ENCODE measurements at regions not wholly inside any gene's neighbourhood (a gene's known extent, or its start where the extent isn't known, plus 50 kb on each side); places are given as distances from the start of the nearest gene placed in this dataset.

DNA sequence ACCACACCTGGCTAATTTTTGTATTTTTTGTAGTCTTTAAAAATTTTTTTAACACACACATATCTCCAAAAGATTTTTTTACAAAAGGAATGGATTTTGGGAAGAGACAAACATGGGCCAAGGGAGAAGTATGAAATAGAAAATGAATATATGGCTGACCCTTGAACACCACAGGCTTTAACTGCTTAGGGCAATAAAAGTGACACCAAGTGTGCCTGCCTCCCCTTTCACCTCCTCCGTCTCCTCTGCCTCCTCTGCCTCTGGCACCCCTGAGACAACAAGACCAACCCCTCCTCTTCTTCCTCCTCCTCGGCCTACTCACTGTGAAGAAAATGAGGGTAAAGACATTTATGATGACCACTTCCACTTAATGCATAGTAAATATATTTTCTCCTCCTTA is 483.9 kb downstream of the KDM4C start:
- intact Hi-C loops (cut with DNase I, micrococcal nuclease), result no loop called here
- ATAC-seq, result no peak
- DNase-seq, result no peak
- no peak overlapping the region for H3K27ac Mint-ChIP-seq
- H3K4me3 Mint-ChIP-seq, result no peak overlapping the region
- peaks cover 2% of the 10 kb centered on the region for H3K9me3 Mint-ChIP-seq (ENCODE audit: low read depth)
- H3K36me3 Mint-ChIP-seq (ENCODE audit: low read depth), result no peaks in the 10 kb centered on the region
- no peaks in the 10 kb centered on the region for H3K27me3 Mint-ChIP-seq
- POLR2A ChIA-PET, result no interaction called here
- CTCF ChIA-PET, result interaction anchor here (1.0 to 1.9 kb wide), 2 partner anchors 10 to 16 kb away, joined by 4 to 7 read pairs; no protein-coding TSS in a partner anchor
- H3K4me1 Mint-ChIP-seq, result no peaks in the 10 kb centered on the region

DNA sequence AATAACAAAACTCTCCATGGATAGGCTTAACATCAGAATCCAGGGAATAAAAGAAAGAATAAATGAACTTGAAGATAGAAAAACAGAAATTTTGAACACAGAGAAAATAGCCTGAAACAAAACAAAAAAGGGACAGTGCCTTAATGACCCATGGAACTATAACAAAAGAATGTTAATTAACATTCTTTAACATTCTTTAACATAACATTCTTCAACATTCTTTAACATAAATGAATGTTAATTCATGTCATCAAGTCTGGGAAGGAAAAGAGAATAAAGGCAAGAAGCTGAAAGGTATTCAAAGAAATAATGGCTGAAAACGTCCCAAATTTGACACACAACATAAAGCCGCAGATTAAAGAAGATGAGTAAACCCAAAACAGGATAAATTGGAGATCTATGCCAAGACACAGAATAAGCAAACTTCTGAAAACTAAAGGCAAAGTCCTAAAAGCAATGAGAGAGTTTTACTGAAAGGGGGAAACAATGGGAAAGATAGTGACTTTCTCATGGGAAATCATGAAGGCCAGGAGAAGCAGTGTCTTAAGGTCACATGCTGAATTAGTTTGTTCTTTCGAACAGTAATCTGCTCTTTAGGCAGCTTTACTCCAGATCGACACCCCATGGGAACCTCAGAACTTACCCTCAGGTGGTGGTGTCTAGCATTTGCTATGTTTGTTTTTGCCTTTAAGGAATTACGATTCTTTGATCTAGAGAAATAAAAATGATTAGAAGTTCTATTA is 483.0 kb downstream of the KDM4C start:
- no peak for ATAC-seq
- Mint-ChIP-seq H3K27ac (no peak overlapping the region), H3K4me1 (no peaks in the 10 kb centered on the region), H3K9me3 (ENCODE audit: low read depth) (peaks cover 2% of the 10 kb centered on the region), H3K36me3 (ENCODE audit: low read depth) (no peaks in the 10 kb centered on the region), H3K27me3 (no peaks in the 10 kb centered on the region), H3K4me3 (no peak overlapping the region)
- CTCF ChIA-PET, result interaction anchor here (0.7 to 1.0 kb wide), 2 partner anchors 17 to 620 kb away, joined by 3 to 4 read pairs; no protein-coding TSS in a partner anchor
- POLR2A ChIA-PET, result no interaction called here
- DNase-seq, result no peak
- intact Hi-C loops (cut with DNase I, micrococcal nuclease), result no loop called here

DNA sequence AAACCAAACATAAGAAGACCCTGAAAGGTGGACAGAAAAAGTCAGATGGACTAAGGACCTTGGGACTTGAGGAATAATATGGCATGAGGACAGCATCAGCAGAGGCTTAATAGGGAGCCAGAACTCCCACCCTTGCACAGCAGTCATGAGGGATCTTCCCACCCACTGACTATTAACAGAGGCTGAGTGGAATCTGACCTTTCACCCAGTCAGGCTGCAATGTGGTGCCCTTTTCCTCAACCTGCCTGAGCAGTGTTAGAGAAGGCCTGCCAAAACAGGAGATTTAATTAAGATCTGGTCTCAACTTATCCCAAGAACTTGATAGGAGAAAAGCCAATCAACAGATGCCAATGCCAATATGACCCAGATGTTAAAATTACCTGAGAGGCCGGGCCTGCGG is 481.9 kb downstream of the KDM4C start:
- Mint-ChIP-seq H3K27ac (no peak overlapping the region), H3K4me3 (no peak overlapping the region), H3K4me1 (no peaks in the 10 kb centered on the region), H3K9me3 (ENCODE audit: low read depth) (peaks cover 2% of the 10 kb centered on the region), H3K36me3 (ENCODE audit: low read depth) (no peaks in the 10 kb centered on the region), H3K27me3 (peaks cover 3% of the 10 kb centered on the region)
- ATAC-seq (no peak), DNase-seq (no peak)
- POLR2A ChIA-PET, result no interaction called here
- CTCF ChIA-PET, result no interaction called here
- intact Hi-C loops (cut with DNase I, micrococcal nuclease), result loop anchor here in 1 of 2 experiments (10.0 kb wide), 1 partner anchor 415 kb away; no protein-coding TSS in a partner anchor

DNA sequence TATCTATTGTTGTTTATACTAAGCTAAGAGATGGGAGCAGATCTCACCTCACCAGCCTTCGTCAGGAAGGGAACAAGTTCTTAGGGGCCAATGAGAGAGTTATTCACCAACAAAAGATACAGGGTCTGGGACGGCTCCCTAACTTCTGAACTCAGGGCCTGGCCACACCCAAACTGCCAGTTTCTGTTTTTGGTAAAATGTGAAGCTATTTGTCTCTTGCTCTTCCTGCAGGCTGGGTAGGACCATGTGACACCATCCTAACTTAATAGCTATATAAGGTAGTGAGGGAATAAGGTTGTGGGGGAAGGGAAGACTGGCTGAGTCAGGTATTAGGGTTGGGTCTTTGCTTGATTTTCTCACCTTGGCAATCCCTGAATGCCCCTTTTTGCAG is 480.5 kb downstream of the KDM4C start:
- no peak for DNase-seq

DNA sequence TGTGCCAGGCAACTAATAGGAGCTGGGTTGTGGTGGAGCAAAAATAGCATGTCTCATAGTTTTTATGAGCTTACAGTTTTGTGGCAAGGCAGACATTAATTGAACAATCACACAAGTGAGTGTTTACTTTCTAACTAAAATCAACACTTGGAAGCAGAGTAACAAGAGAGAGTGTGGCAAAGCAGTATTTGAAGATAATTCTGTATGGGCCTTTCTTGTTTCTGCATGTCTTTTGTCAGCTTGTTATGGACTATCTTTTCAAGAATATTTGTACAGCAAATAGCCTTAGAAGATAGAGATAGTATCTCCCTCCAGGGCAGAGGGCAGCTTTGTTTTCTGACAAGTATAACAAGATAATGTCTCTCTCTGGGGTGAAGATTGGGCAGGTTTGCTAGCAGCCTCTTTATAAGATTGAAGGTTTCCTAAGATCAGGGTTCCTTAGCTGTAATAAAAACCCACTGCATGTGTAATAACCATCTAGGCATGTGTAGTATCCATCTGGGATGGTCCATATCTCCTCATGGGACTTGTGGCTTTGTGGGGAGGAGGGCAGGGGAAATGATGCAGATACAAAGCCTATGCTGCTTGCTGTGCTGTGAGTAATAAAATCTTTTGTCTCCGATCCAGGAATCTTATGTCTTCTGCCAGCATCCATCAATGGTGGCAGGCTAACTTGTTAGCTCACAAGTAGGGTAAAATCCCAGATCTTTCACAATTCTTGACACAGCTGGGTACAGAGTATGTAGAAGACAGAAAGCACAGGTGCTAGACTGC is 479.9 kb downstream of the KDM4C start:
- intact Hi-C loops (cut with DNase I, micrococcal nuclease), result loop anchor here in 1 of 2 experiments (10.0 kb wide), 1 partner anchor 413 kb away; no protein-coding TSS in a partner anchor
- DNase-seq, result no peak
- CTCF ChIA-PET, result interaction anchor here (1.2 kb wide), 1 partner anchor 297 kb away, joined by 3 read pairs; no protein-coding TSS in a partner anchor
- Mint-ChIP-seq H3K36me3 (ENCODE audit: low read depth) (no peaks in the 10 kb centered on the region), H3K4me1 (no peaks in the 10 kb centered on the region), H3K27me3 (peaks cover 4% of the 10 kb centered on the region), H3K9me3 (ENCODE audit: low read depth) (peaks cover 2% of the 10 kb centered on the region), H3K27ac (no peak overlapping the region), H3K4me3 (no peak overlapping the region)
- no peak for ATAC-seq
- POLR2A ChIA-PET, result no interaction called here

More for the DNA sequence above, 480.5 kb downstream of the KDM4C start:
- Mint-ChIP-seq H3K27ac (no peak overlapping the region), H3K4me3 (no peak overlapping the region), H3K27me3 (peaks cover 3% of the 10 kb centered on the region), H3K4me1 (no peaks in the 10 kb centered on the region), H3K9me3 (ENCODE audit: low read depth) (peaks cover 2% of the 10 kb centered on the region), H3K36me3 (ENCODE audit: low read depth) (no peaks in the 10 kb centered on the region)
- POLR2A ChIA-PET, result no interaction called here
- CTCF ChIA-PET, result interaction anchor here (1.2 kb wide), 1 partner anchor 296 kb away, joined by 3 read pairs; no protein-coding TSS in a partner anchor
- no peak for ATAC-seq
- intact Hi-C loops (cut with DNase I, micrococcal nuclease), result loop anchor here in 1 of 2 experiments (10.0 kb wide), 1 partner anchor 413 kb away; no protein-coding TSS in a partner anchor

DNA sequence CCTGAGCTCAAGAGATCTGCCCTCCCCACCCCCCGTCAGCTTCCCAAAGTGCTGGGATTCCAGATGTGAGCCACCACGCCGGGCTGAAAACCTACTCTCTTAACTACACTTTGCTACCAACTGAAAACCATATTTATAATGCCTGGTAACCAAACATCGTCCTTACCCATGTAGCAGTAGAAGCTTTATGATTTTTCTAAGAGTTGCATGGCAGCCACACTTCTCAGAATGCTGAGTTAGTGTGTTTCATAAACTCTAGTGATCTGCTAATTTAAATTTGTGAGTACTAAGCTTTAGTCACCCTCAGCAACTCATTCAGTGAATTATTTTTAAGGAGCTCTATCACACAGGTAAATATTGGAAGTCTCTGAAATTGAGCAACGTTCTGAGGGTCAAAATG is 478.4 kb downstream of the KDM4C start:
- POLR2A ChIA-PET, result no interaction called here
- intact Hi-C loops (cut with DNase I, micrococcal nuclease), result loop anchor here in 1 of 2 experiments (10.0 kb wide), 1 partner anchor 411 kb away; no protein-coding TSS in a partner anchor
- CTCF ChIA-PET, result interaction anchor here (1.0 kb wide), 1 partner anchor 949 kb away, joined by 3 read pairs; no protein-coding TSS in a partner anchor
- Mint-ChIP-seq H3K4me3 (no peak overlapping the region), H3K27me3 (peaks cover 7% of the 10 kb centered on the region), H3K4me1 (no peaks in the 10 kb centered on the region), H3K27ac (no peak overlapping the region), H3K9me3 (ENCODE audit: low read depth) (peaks cover 2% of the 10 kb centered on the region), H3K36me3 (ENCODE audit: low read depth) (no peaks in the 10 kb centered on the region)
- no peak for ATAC-seq
- DNase-seq, result no peak

DNA sequence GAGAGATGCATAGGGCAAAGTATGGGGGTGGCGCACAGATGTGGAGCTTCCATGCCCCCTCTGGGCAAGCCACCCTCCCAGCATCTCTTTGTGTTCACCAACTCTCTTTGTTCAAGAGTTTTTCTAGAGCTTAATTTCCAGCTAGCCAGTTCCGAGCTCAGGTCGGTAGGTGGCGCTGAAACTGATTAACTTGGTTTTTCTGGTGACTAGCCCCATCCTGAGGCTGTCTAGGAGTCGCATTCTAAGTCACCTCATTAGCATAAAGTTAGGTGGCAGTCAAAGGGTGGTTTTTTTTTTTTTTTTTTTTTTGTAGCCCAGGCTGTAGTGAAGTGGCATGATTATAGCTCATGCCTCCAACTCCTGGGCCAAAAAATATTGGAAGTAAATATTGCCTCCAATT is 476.4 kb downstream of the KDM4C start:
- Mint-ChIP-seq H3K9me3 (ENCODE audit: low read depth) (no peaks in the 10 kb centered on the region), H3K36me3 (ENCODE audit: low read depth) (no peaks in the 10 kb centered on the region), H3K27ac (no peak overlapping the region), H3K4me3 (no peak overlapping the region), H3K27me3 (peaks cover 12% of the 10 kb centered on the region), H3K4me1 (no peaks in the 10 kb centered on the region)
- POLR2A ChIA-PET, result interaction anchor here (0.6 kb wide), 3 partner anchors 22 to 62 kb away, joined by 3 to 6 read pairs (median 4); no protein-coding TSS in a partner anchor
- peak; percentile 76 for DNase-seq
- ATAC-seq, result peak; percentile 96
- CTCF ChIA-PET, result interaction anchor here (0.6 to 1.2 kb wide), 13 partner anchors 12 to 998 kb away, joined by 3 to 4 read pairs (median 3); no protein-coding TSS in a partner anchor
- intact Hi-C loops (cut with DNase I, micrococcal nuclease), result loop anchor here in 1 of 2 experiments (1.0 to 10.0 kb wide), 3 partner anchors 63 to 409 kb away; no protein-coding TSS in a partner anchor

DNA sequence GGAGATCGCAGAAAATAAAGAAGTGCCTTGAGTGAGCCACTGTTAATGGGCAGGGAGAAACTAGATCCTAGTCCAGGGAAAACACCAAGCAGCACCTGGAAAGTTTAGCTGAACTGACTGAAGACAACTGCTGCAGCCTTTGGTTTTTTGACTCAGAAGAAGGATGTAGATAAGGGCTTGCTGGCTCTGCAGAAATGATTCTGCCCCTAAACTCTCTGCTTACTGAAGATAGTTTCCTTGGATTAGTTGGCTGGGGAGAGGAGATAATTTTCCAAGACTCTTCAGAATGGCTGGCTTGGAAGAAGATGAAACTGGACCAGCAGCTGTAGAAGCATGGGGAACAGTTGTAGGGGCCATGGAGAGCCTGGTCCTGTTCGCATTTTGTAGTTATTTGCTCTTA is 471.8 kb downstream of the KDM4C start:
- ATAC-seq (no peak), DNase-seq (no peak)
- CTCF ChIA-PET, result no interaction called here
- H3K27ac Mint-ChIP-seq, result no peak overlapping the region
- H3K4me1 Mint-ChIP-seq, result peaks cover 17% of the 10 kb centered on the region
- H3K4me3 Mint-ChIP-seq, result no peak overlapping the region
- no peaks in the 10 kb centered on the region for H3K36me3 Mint-ChIP-seq (ENCODE audit: low read depth)
- H3K27me3 Mint-ChIP-seq, result peaks cover 9% of the 10 kb centered on the region
- POLR2A ChIA-PET, result no interaction called here
- H3K9me3 Mint-ChIP-seq (ENCODE audit: low read depth), result no peaks in the 10 kb centered on the region
- intact Hi-C loops (cut with DNase I, micrococcal nuclease), result no loop called here

DNA sequence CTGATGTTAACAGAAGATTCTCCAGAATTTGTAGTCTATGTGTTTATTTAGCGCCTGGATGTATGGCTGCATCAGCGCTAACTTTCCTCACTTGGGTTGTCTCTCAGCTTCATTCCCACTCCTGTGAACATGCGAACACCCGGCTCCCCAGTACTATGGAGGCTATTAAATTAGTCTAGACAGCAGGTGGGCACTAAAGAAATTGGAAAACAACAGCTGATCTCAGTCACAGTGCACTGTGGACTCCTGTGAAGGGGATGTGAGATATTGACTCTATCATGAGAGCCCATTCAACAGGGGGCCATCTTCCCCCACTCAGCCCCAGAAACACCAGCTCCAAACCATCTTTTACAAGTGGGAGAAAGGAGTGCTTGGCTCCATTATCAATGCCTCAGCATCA is 471.0 kb downstream of the KDM4C start:
- Mint-ChIP-seq H3K4me3 (no peak overlapping the region), H3K36me3 (ENCODE audit: low read depth) (no peaks in the 10 kb centered on the region), H3K27ac (no peak overlapping the region), H3K4me1 (peaks cover 17% of the 10 kb centered on the region), H3K9me3 (ENCODE audit: low read depth) (no peaks in the 10 kb centered on the region), H3K27me3 (peaks cover 9% of the 10 kb centered on the region)
- no peak for DNase-seq
- no peak for ATAC-seq
- intact Hi-C loops (cut with DNase I, micrococcal nuclease), result no loop called here
- ChIA-PET POLR2A (no interaction called here), CTCF (no interaction called here)

DNA sequence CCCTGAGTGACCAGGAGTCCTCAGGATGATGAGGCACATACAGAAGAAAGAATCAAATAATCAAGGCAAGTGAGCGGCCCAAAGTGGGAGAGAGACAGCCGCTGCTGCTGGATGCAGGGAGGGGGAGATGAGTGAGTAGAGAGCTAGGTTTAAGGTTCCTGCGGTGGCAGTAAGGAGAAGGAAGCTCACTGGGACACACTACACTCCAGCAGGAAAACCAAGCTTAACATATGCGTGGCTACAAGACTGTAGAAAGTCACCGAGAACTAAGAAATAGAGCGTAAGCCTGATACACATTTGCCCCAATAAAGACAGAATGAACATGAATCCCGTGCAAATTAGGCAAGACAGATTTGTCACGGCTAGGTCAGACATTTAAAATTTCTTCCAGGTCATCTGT is 470.2 kb downstream of the KDM4C start:
- Mint-ChIP-seq H3K27me3 (peaks cover 9% of the 10 kb centered on the region), H3K36me3 (ENCODE audit: low read depth) (no peaks in the 10 kb centered on the region), H3K4me1 (peaks cover 17% of the 10 kb centered on the region), H3K27ac (no peak overlapping the region), H3K9me3 (ENCODE audit: low read depth) (no peaks in the 10 kb centered on the region), H3K4me3 (no peak overlapping the region)
- ATAC-seq (no peak), DNase-seq (no peak)
- intact Hi-C loops (cut with DNase I, micrococcal nuclease), result no loop called here
- ChIA-PET CTCF (no interaction called here), POLR2A (no interaction called here)

DNA sequence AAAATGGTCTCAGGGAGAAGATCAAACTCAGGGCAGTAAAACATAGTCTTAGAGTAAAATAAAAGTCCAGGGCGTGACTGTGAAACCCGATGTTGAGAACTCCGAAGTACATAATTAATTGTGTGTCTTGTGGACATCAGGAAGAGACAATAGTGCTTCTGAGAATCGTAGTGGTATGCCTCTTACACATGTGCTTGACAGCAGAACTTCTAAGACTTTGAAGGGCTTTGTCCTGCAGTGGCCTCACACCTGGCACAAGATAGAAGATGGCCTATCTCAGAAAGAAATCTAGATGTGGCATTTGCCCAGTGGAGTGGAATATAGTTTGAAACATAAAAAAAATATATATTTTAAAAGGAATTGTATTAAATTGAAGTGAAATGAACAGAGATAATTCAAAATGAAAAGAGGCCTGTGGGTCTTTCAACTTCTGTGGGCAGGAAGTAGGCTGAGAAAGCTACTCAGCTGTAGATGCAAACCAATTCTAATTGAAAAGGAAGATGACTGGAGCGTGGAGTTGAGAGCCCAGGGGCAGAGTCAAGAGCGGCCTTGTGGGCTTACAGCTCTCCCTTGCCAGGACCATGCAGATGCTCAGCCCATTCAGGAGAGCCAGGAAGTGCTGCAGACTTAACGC is 468.4 kb downstream of the KDM4C start:
- ATAC-seq, result no peak
- CTCF ChIA-PET, result no interaction called here

More for the DNA sequence above, 468.4 kb downstream of the KDM4C start:
- no peak for DNase-seq
- Mint-ChIP-seq H3K4me1 (peaks cover 17% of the 10 kb centered on the region), H3K27me3 (peaks cover 5% of the 10 kb centered on the region), H3K27ac (no peak overlapping the region), H3K36me3 (ENCODE audit: low read depth) (no peaks in the 10 kb centered on the region), H3K9me3 (ENCODE audit: low read depth) (peaks cover 3% of the 10 kb centered on the region), H3K4me3 (no peak overlapping the region)
- POLR2A ChIA-PET, result no interaction called here
- intact Hi-C loops (cut with DNase I, micrococcal nuclease), result no loop called here
